Osteoblast (primary cell): ENCODE measurements at regions not wholly inside any gene's neighbourhood (a gene's known extent, or its start where the extent isn't known, plus 50 kb on each side); places are given as distances from the start of the nearest gene placed in this dataset.

Experiments used
- DNase-seq: peaks from one replicate; pipeline ENCODE4 v3.0.0; 2011; ENCODE audit warnings: low spot score, mixed read lengths; ENCODE audit not compliant: insufficient read length; ENCODE audit errors: missing footprints
- H2AFZ ChIP-seq: 2 replicates; pipeline ENCODE4 v1.6.0; 2011; ENCODE audit warnings: mild to moderate bottlenecking, low read length
- H3K27ac ChIP-seq: 2 replicates; pipeline ENCODE4 v1.5.1; 2011; ENCODE audit warnings: mild to moderate bottlenecking, low read depth, low read length, moderate library complexity
- H3K27me3 ChIP-seq: 2 replicates; pipeline ENCODE4 v1.6.0; 2012; ENCODE audit warnings: mild to moderate bottlenecking, control low read depth, inconsistent platforms, low read length, moderate library complexity; ENCODE audit not compliant: insufficient read depth
- H3K36me3 ChIP-seq: 2 replicates; pipeline ENCODE4 v1.5.1; 2011; ENCODE audit warnings: mild to moderate bottlenecking, low read length, control low read depth, moderate library complexity; ENCODE audit not compliant: insufficient read depth
- H3K4me1 ChIP-seq: 2 replicates; pipeline ENCODE4 v1.5.1; 2011; ENCODE audit warnings: mild to moderate bottlenecking, low read length, control low read depth, moderate library complexity; ENCODE audit not compliant: insufficient read depth
- H3K4me2 ChIP-seq: 2 replicates; pipeline ENCODE4 v1.6.0; 2011; ENCODE audit warnings: mild to moderate bottlenecking, low read length; ENCODE audit not compliant: insufficient read depth
- H3K4me3 ChIP-seq: fragments of 200-600 bp; sonication (generic); 3 replicates; pipeline ENCODE4 v1.5.1; 2012; ENCODE audit warnings: mild to moderate bottlenecking, low read length, inconsistent platforms; ENCODE audit not compliant: insufficient read depth
- H3K79me2 ChIP-seq: 2 replicates; pipeline ENCODE4 v1.6.0; 2012; ENCODE audit warnings: mild to moderate bottlenecking, low read length, control low read depth, inconsistent platforms; ENCODE audit not compliant: insufficient read depth
- H3K9me3 ChIP-seq: 2 replicates; pipeline ENCODE4 v1.5.1; 2011; ENCODE audit warnings: low read depth, low read length, control low read depth
- H4K20me1 ChIP-seq: 2 replicates; pipeline ENCODE4 v1.6.0; 2012; ENCODE audit warnings: mild to moderate bottlenecking, low read length, control low read depth; ENCODE audit not compliant: insufficient read depth
- CTCF ChIP-seq: IDR thresholded peaks from 2 replicates; pipeline ENCODE4 v1.5.1; 2011; ENCODE audit warnings: mild to moderate bottlenecking, low read depth, low read length, moderate library complexity; ENCODE audit errors: extremely low read depth

GRCh38 chr10:101289541-101289940, 60.3 kb upstream of the LBX1 start:
- Histone ChIP-seq H3K27me3 (peaks cover 61% of the 10 kb centered on the region), H3K4me2 (no peak overlapping the region), H3K36me3 (no peaks in the 10 kb centered on the region), H3K9me3 (no peaks in the 10 kb centered on the region), H2AFZ (no peak overlapping the region), H3K4me3 (no peak overlapping the region), H3K27ac (no peak overlapping the region), H3K79me2 (no peaks in the 10 kb centered on the region), H4K20me1 (no peaks in the 10 kb centered on the region), H3K4me1 (peaks cover 3% of the 10 kb centered on the region)
- peak; percentile 62 for DNase-seq
- no peak for TF ChIP-seq CTCF

- peak; percentile 87 for DNase-seq
- Histone ChIP-seq H3K27ac (no peak overlapping the region), H3K79me2 (no peaks in the 10 kb centered on the region), H3K4me2 (no peak overlapping the region), H3K4me3 (no peak overlapping the region), H3K27me3 (peaks cover 57% of the 10 kb centered on the region), H4K20me1 (no peaks in the 10 kb centered on the region), H3K4me1 (peaks cover 3% of the 10 kb centered on the region), H3K9me3 (no peaks in the 10 kb centered on the region), H3K36me3 (no peaks in the 10 kb centered on the region), H2AFZ (no peak overlapping the region)
- TF ChIP-seq CTCF = no peak
Observed at GRCh38 chr10:101290431-101290830, 61.2 kb upstream of the LBX1 start.

- no peak overlapping the region for H3K4me3 ChIP-seq
- peaks cover 3% of the 10 kb centered on the region for H3K4me1 ChIP-seq
- H2AFZ ChIP-seq = no peak overlapping the region
- no peak overlapping the region for H3K4me2 ChIP-seq
- no peaks in the 10 kb centered on the region for H4K20me1 ChIP-seq
- no peak for TF ChIP-seq CTCF
- no peaks in the 10 kb centered on the region for H3K9me3 ChIP-seq
- H3K27me3 ChIP-seq = peaks cover 57% of the 10 kb centered on the region
- peak; percentile 73 for DNase-seq
- H3K36me3 ChIP-seq = no peaks in the 10 kb centered on the region
- no peak overlapping the region for H3K27ac ChIP-seq
- no peaks in the 10 kb centered on the region for H3K79me2 ChIP-seq
Observed at GRCh38 chr10:101290881-101291280, 61.6 kb upstream of the LBX1 start.

GRCh38 chr10:101291331-101292193, 62.3 kb upstream of the LBX1 start:
- H3K9me3 ChIP-seq = no peaks in the 10 kb centered on the region
- TF ChIP-seq CTCF = peak; percentile 45
- H3K27me3 ChIP-seq = peaks cover 52% of the 10 kb centered on the region
- H3K4me3 ChIP-seq = peak overlapping the region; percentile 68
- H3K4me2 ChIP-seq = peak overlapping the region; percentile 81
- H4K20me1 ChIP-seq = no peaks in the 10 kb centered on the region
- no peaks in the 10 kb centered on the region for H3K79me2 ChIP-seq
- H3K36me3 ChIP-seq = no peaks in the 10 kb centered on the region
- DNase-seq = peak; percentile 94
- peak overlapping the region; percentile 53 for H2AFZ ChIP-seq
- no peak overlapping the region for H3K27ac ChIP-seq
- H3K4me1 ChIP-seq = peaks cover 3% of the 10 kb centered on the region
